Thoracic aorta (tissue), 2 donors: ENCODE measurements at regions not wholly inside any gene's neighbourhood (a gene's known extent, or its start where the extent isn't known, plus 50 kb on each side); places are given as distances from the start of the nearest gene placed in this dataset.

Source experiments
- ATAC-seq: fragments of 150-250 bp; one replicate; pipeline ENCODE4 v1.8.0; 2017; ENCODE audit warnings: low read depth; ENCODE audit not compliant: insufficient number of reproducible peaks, low FRiP score
- DNase-seq: peaks from one replicate; pipeline ENCODE4 v3.0.0-alpha.2; 2020; ENCODE audit warnings: low spot score
- H3K27ac ChIP-seq, 2 donors: fragments of 200-600 bp; sonication (generic); 1 replicate in 1 of 2; 2 replicates in 1 of 2; pipeline ENCODE4 v1.5.1; 2016; ENCODE audit warnings: mild to moderate bottlenecking in 2 of 2, moderate library complexity in 2 of 2
- H3K27me3 ChIP-seq: fragments of 200-600 bp; sonication (generic); replicated peaks from 2 replicates; pipeline ENCODE4 v1.6.0; 2016; ENCODE audit warnings: mild to moderate bottlenecking; ENCODE audit not compliant: insufficient read depth
- H3K36me3 ChIP-seq: fragments of 200-600 bp; sonication (generic); one replicate; pipeline ENCODE4 v1.5.1; 2016
- H3K4me1 ChIP-seq, 2 donors: fragments of 200-600 bp; sonication (generic); 1 replicate in 1 of 2; 2 replicates in 1 of 2; pipeline versions ENCODE4 v1.5.1 to v1.6.0; 2016; ENCODE audit warnings: low read depth in 2 of 2, mild to moderate bottlenecking in 1 of 2; ENCODE audit not compliant: control insufficient read depth in 1 of 2
- H3K4me3 ChIP-seq: fragments of 200-600 bp; sonication (generic); 2 replicates; pipeline ENCODE4 v1.5.1; 2016; ENCODE audit warnings: mild to moderate bottlenecking
- H3K9me3 ChIP-seq: fragments of 200-600 bp; sonication (generic); 2 replicates; pipeline ENCODE4 v1.5.1; 2016
- TF ChIP-seq, protein P1 (sequence below): fragments of 200-600 bp; sonication (generic); IDR thresholded peaks from one replicate; pipeline ENCODE4 v1.5.1; 2019; ENCODE audit warnings: antibody characterized with exemption

DNA sequence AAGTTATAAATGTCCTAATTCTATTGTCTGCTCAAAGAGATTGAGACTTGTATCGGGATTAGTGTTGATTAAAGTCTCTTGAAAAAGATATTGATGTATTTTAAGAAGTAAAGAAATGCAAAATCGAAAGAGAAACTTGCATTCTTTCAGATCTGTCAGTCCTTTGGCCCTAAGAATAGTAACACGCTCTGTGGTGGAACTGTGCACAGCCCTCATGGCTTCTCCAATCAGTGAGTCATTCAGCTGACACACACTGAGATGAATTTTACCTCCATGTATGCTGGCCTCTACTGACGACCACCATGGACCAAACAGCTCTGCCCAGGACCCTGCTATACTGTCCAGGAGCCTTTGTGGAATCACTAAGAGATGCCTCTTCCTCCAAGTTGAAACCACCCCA lies 232.4 kb downstream of the ESM1 start:
- DNase-seq (no peak), ATAC-seq (no peak)
- peaks cover 0 to 9% of the 10 kb centered on the region in 2 donors for H3K4me1 ChIP-seq
- H3K27me3 ChIP-seq = no peaks in the 10 kb centered on the region
- no peaks in the 10 kb centered on the region for H3K9me3 ChIP-seq
- H3K36me3 ChIP-seq = no peaks in the 10 kb centered on the region
- TF ChIP-seq, protein P1, sequence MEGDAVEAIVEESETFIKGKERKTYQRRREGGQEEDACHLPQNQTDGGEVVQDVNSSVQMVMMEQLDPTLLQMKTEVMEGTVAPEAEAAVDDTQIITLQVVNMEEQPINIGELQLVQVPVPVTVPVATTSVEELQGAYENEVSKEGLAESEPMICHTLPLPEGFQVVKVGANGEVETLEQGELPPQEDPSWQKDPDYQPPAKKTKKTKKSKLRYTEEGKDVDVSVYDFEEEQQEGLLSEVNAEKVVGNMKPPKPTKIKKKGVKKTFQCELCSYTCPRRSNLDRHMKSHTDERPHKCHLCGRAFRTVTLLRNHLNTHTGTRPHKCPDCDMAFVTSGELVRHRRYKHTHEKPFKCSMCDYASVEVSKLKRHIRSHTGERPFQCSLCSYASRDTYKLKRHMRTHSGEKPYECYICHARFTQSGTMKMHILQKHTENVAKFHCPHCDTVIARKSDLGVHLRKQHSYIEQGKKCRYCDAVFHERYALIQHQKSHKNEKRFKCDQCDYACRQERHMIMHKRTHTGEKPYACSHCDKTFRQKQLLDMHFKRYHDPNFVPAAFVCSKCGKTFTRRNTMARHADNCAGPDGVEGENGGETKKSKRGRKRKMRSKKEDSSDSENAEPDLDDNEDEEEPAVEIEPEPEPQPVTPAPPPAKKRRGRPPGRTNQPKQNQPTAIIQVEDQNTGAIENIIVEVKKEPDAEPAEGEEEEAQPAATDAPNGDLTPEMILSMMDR = no peak
- H3K4me3 ChIP-seq = peak overlapping the region; percentile 45
- H3K27ac ChIP-seq = no peak overlapping the region

DNA sequence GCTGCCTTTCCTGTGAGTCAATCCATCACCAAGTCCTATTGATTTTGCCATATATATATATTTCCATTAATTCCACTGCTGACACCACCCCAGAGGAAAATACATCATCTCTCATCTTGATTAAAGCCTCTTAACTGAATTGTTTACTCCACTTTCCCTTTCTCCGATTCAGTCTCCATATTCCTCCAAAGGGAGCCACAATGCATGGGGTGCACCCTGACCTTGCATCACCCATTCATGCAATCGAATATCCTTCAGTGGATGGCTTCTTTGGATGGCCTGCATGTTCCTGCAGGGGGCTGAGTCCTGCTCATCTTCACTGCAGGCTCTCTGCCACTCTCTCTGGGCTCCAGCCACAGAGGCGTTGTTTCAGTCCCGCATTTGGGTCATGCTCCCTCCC lies 231.0 kb downstream of the SNX18 start:
- no peaks in the 10 kb centered on the region for H3K27me3 ChIP-seq
- no peaks in the 10 kb centered on the region for H3K36me3 ChIP-seq
- DNase-seq (no peak), ATAC-seq (no peak)
- no peak overlapping the region for H3K4me3 ChIP-seq
- H3K27ac ChIP-seq = no peak overlapping the region
- no peaks in the 10 kb centered on the region for H3K9me3 ChIP-seq
- TF ChIP-seq, protein P1 = no peak
- H3K4me1 ChIP-seq = peaks cover 10 to 21% of the 10 kb centered on the region in 2 donors

DNA sequence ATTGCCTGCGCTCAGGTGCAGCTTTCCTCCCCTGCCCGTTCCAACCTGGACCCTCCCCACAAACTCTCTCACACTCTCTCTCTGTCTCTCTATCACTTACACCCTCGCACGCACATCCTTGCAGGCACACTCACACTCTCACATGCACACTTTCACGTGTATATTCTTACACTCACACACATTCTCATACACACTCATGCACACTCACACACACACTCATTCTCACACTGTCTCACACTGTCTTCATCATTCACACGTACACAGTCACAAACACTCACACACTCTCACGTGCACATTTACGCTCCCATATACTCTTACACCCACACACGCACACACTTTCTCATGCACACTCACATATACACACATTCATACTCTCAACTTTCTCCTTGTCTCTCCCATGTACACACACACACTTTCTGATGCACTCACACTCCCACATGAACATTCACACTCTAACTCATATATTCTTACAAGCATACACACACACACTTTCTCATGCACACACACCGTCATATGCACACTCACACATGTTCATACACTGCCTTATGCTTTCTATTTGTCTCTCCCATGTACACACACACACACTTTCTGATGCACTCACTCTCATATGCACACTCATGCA lies 229.3 kb downstream of the SNX18 start:
- Histone ChIP-seq H3K4me1 (peaks cover 10 to 19% of the 10 kb centered on the region in 2 donors), H3K4me3 (no peak overlapping the region), H3K27ac (no peak overlapping the region), H3K9me3 (no peaks in the 10 kb centered on the region), H3K27me3 (no peaks in the 10 kb centered on the region), H3K36me3 (no peaks in the 10 kb centered on the region)
- no peak for DNase-seq
- ATAC-seq = no peak
- TF ChIP-seq, protein P1 = no peak

GRCh38 chr5:54746346-54746745 lies 228.8 kb downstream of the SNX18 start:
- no peaks in the 10 kb centered on the region for H3K27me3 ChIP-seq
- H3K4me3 ChIP-seq = no peak overlapping the region
- no peaks in the 10 kb centered on the region for H3K36me3 ChIP-seq
- H3K27ac ChIP-seq = no peak overlapping the region
- H3K9me3 ChIP-seq = no peaks in the 10 kb centered on the region
- DNase-seq (no peak), ATAC-seq (no peak)
- TF ChIP-seq, protein P1 = no peak
- H3K4me1 ChIP-seq = peaks cover 10 to 19% of the 10 kb centered on the region in 2 donors

- H3K27ac ChIP-seq = no peak overlapping the region
- no peak overlapping the region for H3K4me3 ChIP-seq
- H3K4me1 ChIP-seq = peaks cover 10 to 15% of the 10 kb centered on the region in 2 donors
- H3K9me3 ChIP-seq = no peaks in the 10 kb centered on the region
- TF ChIP-seq, protein P1 = no peak
- H3K36me3 ChIP-seq = no peaks in the 10 kb centered on the region
- no peaks in the 10 kb centered on the region for H3K27me3 ChIP-seq
- no peak for DNase-seq
- no peak for ATAC-seq
Measured at GRCh38 chr5:54745599-54745998, 228.0 kb downstream of the SNX18 start.
